Activated CD4-positive, CD25-positive, alpha-beta regulatory T cell treated with anti-CD3 and anti-CD28 coated beads, Interleukin-2, amount 50 U/mL, for 16 hours (primary cell): ENCODE measurements at regions not wholly inside any gene's neighbourhood (a gene's known extent, or its start where the extent isn't known, plus 50 kb on each side); places are given as distances from the start of the nearest gene placed in this dataset.

Experiments used
- DNase-seq: peaks from one replicate; pipeline ENCODE4 v3.0.0-alpha.2; 2020; ENCODE audit warnings: low read depth, low spot score

GRCh38 chr6:45791211-45792168 lies 224.2 kb downstream of the CLIC5 start:
- no peak for DNase-seq

- no peak for DNase-seq
Observed at GRCh38 chr6:45789238-45789637, 226.4 kb downstream of the CLIC5 start.

GRCh38 chr6:45787384-45787783 lies 228.3 kb downstream of the CLIC5 start:
- no peak for DNase-seq

GRCh38 chr6:45786355-45786781 lies 229.3 kb downstream of the CLIC5 start:
- DNase-seq: no peak

GRCh38 chr6:45784250-45784649 lies 231.4 kb downstream of the CLIC5 start:
- no peak for DNase-seq

- no peak for DNase-seq
Observed at GRCh38 chr6:45783716-45784115, 231.9 kb downstream of the CLIC5 start.

- DNase-seq: no peak
Observed at GRCh38 chr6:45781890-45782289, 233.8 kb downstream of the CLIC5 start.

- no peak for DNase-seq
Observed at GRCh38 chr6:45780523-45780922, 235.1 kb downstream of the CLIC5 start.

GRCh38 chr6:45775026-45775697 lies 240.5 kb downstream of the CLIC5 start:
- no peak for DNase-seq

GRCh38 chr6:45773906-45774305 lies 241.8 kb downstream of the CLIC5 start:
- no peak for DNase-seq

- DNase-seq: no peak
Observed at GRCh38 chr6:45772886-45773495, 242.7 kb downstream of the CLIC5 start.

GRCh38 chr6:45772051-45772450 lies 243.6 kb downstream of the CLIC5 start:
- DNase-seq: no peak

GRCh38 chr6:45763281-45763680 lies 252.4 kb downstream of the CLIC5 start:
- DNase-seq: no peak

- no peak for DNase-seq
Observed at GRCh38 chr6:45759472-45759810, 256.2 kb downstream of the CLIC5 start.

- no peak for DNase-seq
Observed at GRCh38 chr6:45758787-45759471, 256.7 kb downstream of the CLIC5 start.

- no peak for DNase-seq
Observed at GRCh38 chr6:45757443-45758130, 258.1 kb downstream of the CLIC5 start.

GRCh38 chr6:45756606-45757005 lies 259.1 kb downstream of the CLIC5 start:
- no peak for DNase-seq

GRCh38 chr6:45754432-45754831 lies 261.2 kb downstream of the CLIC5 start:
- no peak for DNase-seq

GRCh38 chr6:45746046-45746445 lies 269.6 kb downstream of the CLIC5 start:
- no peak for DNase-seq

- no peak for DNase-seq
Observed at GRCh38 chr6:45743028-45743615, 272.5 kb downstream of the CLIC5 start.

GRCh38 chr6:45742591-45742990 lies 273.1 kb downstream of the CLIC5 start:
- DNase-seq: no peak
